HG03280 (cell line): ENCODE measurements at regions not wholly inside any gene's neighbourhood (a gene's known extent, or its start where the extent isn't known, plus 50 kb on each side); places are given as distances from the start of the nearest gene placed in this dataset.

Source experiments
- ATAC-seq: cut with Tn5 transposase; IDR thresholded peaks from one replicate; pipeline ENCODE4 v1.9.1; 2021; ENCODE audit warnings: mild to moderate bottlenecking, moderate library complexity; ENCODE audit not compliant: unreplicated experiment

GRCh38 chr10:1858547-1858946 is 121.2 kb upstream of the ADARB2 start:
- no peak for ATAC-seq

GRCh38 chr10:1858048-1858447 is 120.7 kb upstream of the ADARB2 start:
- no peak for ATAC-seq

GRCh38 chr10:1855911-1856310 is 118.6 kb upstream of the ADARB2 start:
- no peak for ATAC-seq

- no peak for ATAC-seq
These were observed 116.9 kb upstream of the ADARB2 start for GRCh38 chr10:1854271-1854670.

- ATAC-seq, result no peak
These were observed 116.5 kb upstream of the ADARB2 start for GRCh38 chr10:1853801-1854200.

GRCh38 chr10:1852841-1853240 is 115.5 kb upstream of the ADARB2 start:
- no peak for ATAC-seq

GRCh38 chr10:1851762-1852161 is 114.4 kb upstream of the ADARB2 start:
- ATAC-seq, result no peak

GRCh38 chr10:1850971-1851527 is 113.7 kb upstream of the ADARB2 start:
- no peak for ATAC-seq

GRCh38 chr10:1847361-1847760 is 110.0 kb upstream of the ADARB2 start:
- ATAC-seq, result no peak

- ATAC-seq, result no peak
These were observed 108.7 kb upstream of the ADARB2 start for GRCh38 chr10:1846032-1846431.

- no peak for ATAC-seq
These were observed 104.4 kb upstream of the ADARB2 start for GRCh38 chr10:1841759-1842158.

GRCh38 chr10:1829712-1830111 is 92.4 kb upstream of the ADARB2 start:
- no peak for ATAC-seq

- ATAC-seq, result no peak
These were observed 87.6 kb upstream of the ADARB2 start for GRCh38 chr10:1824928-1825327.

- no peak for ATAC-seq
These were observed 77.2 kb upstream of the ADARB2 start for GRCh38 chr10:1814556-1814955.

GRCh38 chr10:1809139-1809741 is 71.9 kb upstream of the ADARB2 start:
- ATAC-seq, result no peak

- ATAC-seq, result no peak
These were observed 70.6 kb upstream of the ADARB2 start for GRCh38 chr10:1807924-1808323.

GRCh38 chr10:1807196-1807595 is 69.9 kb upstream of the ADARB2 start:
- ATAC-seq, result no peak

GRCh38 chr10:1802413-1802812 is 65.1 kb upstream of the ADARB2 start:
- ATAC-seq, result no peak

GRCh38 chr10:1788401-1788800 is 51.1 kb upstream of the ADARB2 start:
- ATAC-seq, result no peak
